ENCODE measurements at regions not wholly inside any gene's neighbourhood (a gene's known extent, or its start where the extent isn't known, plus 50 kb on each side); places are given as distances from the start of the nearest gene placed in this dataset.
"Not testable (repeated sequence)": the region's sequence is repeated elsewhere in the genome, so short reads cannot be mapped to it uniquely, and the experiment has no call there.

DNA sequence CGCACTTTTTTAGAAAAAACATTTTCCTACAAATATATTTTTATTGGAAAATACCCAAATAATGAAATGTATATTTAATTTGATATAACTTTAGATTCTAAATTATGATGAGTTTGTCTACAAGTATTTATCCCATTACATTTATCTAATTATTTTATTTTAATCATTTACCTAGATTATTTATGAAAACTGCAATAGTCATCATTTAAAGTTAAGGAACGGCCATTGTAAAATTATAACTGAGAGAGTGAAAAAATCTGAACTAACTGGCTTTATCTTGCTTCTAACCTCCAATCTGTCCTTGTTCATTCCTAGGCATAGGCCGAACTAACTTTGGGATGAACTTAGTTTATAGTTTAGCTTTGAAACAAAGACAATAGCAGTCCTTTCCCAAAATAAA lies 368.8 kb downstream of the ADGRD1 start:
- H2AK9ac ChIP-seq (replicated peaks; ENCODE audit: low read depth, low read length, poor library complexity); H3K4me3 ChIP-seq (ENCODE audit: insufficient read depth, low read depth, low read length); H3K18ac ChIP-seq (ENCODE audit: low read depth, low read length); H3K23ac ChIP-seq (ENCODE audit: low read depth, low read length); H3K9me1 ChIP-seq (ENCODE audit: insufficient read depth, low read length); CTCF ChIA-PET; H3K4me2 ChIP-seq (ENCODE audit: low read depth, low read length); H2BK120ac ChIP-seq (ENCODE audit: low read depth, low read length); H3K9ac ChIP-seq (ENCODE audit: low read depth, low read length); H3K9me3 ChIP-seq (ENCODE audit: control insufficient read depth, insufficient read depth, low read length); dilution Hi-C loops (cut with HindIII; ENCODE audit: low sequenced_read_pairs, unreplicated experiment); ATAC-seq (ENCODE audit: low read depth); H4K8ac ChIP-seq (ENCODE audit: low read depth in 2 of 2, low read length in 2 of 2); H2AK5ac ChIP-seq (ENCODE audit: low read depth, low read length); H3K14ac ChIP-seq (replicated peaks; ENCODE audit: low read depth, low read length); H3K36me3 ChIP-seq (ENCODE audit: control insufficient read depth, insufficient read depth, low read length); H4K91ac ChIP-seq (ENCODE audit: insufficient read depth, low read depth, low read length); H3K27me3 ChIP-seq (ENCODE audit: control insufficient read depth, insufficient read depth, low read length); H3K4me1 ChIP-seq (ENCODE audit: control insufficient read depth, insufficient read depth, low read length); POLR2A ChIA-PET (ENCODE audit: unreplicated experiment); H3K79me1 ChIP-seq (ENCODE audit: low read depth in 1 of 2, low read length in 2 of 2); H3K4ac ChIP-seq (ENCODE audit: low read depth, low read length); in situ Hi-C loops (cut with MboI; ENCODE audit: low sequenced_read_pairs); H3K27ac ChIP-seq (ENCODE audit: insufficient read depth, low read length); H2BK15ac ChIP-seq (ENCODE audit: low read depth, low read length); H4K20me1 ChIP-seq (ENCODE audit: insufficient read depth, low read length); H2AFZ ChIP-seq (replicated peaks; ENCODE audit: low read length, poor library complexity); BruUV-seq (replicated peaks); DNase-seq; intact Hi-C loops (cut with micrococcal nuclease); H2BK5ac ChIP-seq (ENCODE audit: low read depth, low read length, poor library complexity, severe bottlenecking); H4K5ac ChIP-seq (ENCODE audit: low read depth, low read length); H2BK20ac ChIP-seq (ENCODE audit: low read depth, low read length); H3K56ac ChIP-seq (ENCODE audit: extremely low read depth, insufficient read depth, low read length): not testable (repeated sequence)
- WGBS, 2 experiments (ENCODE audit: extremely low coverage in 2 of 2, insufficient read length in 1 of 2): no CpG with 5 or more reads among the region's 3 CpGs
- TF ChIP-seq MAFK (IDR thresholded peaks at IDR 0.05; ENCODE audit: low read depth, low read length): peak; percentile 18; the same call in 1 of the 2 replicates

All from IMR-90 (cell line).